DND-41 (cell line): ENCODE measurements at regions not wholly inside any gene's neighbourhood (a gene's known extent, or its start where the extent isn't known, plus 50 kb on each side); places are given as distances from the start of the nearest gene placed in this dataset.
"Not testable (repeated sequence)": the region's sequence is repeated elsewhere in the genome, so short reads cannot be mapped to it uniquely, and the experiment has no call there.

Source experiments
- EZH2 ChIP-seq: IDR thresholded peaks from 3 replicates; pipeline ENCODE4 v1.6.1; 2012; ENCODE audit warnings: borderline replicate concordance, low read depth, mild to moderate bottlenecking, moderate library complexity, low read length, inconsistent platforms; ENCODE audit not compliant: severe bottlenecking
- TF ChIP-seq, protein P1 (sequence below): IDR thresholded peaks from 2 replicates; pipeline ENCODE4 v1.5.1; 2012; ENCODE audit warnings: borderline replicate concordance, low read length, moderate library complexity, mild to moderate bottlenecking; ENCODE audit not compliant: poor library complexity, severe bottlenecking; ENCODE audit errors: extremely low read depth

DNA sequence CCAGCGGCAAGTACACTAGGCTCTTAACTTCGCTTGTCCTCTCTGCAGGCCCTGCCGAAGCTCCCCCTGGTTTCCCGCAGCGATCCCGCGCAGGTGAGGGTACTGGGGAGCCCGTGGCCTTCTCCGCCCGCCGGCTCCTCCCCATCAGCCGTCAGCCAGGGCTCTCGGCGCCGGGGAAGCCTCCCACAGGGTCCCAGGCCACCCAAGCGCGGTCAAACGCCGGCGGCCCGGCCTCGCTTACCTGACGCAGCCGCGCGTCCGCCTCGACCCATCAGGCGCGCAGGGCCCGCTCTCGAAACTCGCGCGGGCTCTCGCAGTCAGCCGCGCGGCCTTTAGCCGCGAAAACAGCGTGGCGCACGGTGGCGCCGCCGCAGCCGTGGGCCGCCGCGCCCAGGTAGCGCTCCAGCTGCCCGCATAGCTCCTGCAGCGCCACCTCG is 57.2 kb upstream of the GOLGA8N start:
- TF ChIP-seq, protein P1, sequence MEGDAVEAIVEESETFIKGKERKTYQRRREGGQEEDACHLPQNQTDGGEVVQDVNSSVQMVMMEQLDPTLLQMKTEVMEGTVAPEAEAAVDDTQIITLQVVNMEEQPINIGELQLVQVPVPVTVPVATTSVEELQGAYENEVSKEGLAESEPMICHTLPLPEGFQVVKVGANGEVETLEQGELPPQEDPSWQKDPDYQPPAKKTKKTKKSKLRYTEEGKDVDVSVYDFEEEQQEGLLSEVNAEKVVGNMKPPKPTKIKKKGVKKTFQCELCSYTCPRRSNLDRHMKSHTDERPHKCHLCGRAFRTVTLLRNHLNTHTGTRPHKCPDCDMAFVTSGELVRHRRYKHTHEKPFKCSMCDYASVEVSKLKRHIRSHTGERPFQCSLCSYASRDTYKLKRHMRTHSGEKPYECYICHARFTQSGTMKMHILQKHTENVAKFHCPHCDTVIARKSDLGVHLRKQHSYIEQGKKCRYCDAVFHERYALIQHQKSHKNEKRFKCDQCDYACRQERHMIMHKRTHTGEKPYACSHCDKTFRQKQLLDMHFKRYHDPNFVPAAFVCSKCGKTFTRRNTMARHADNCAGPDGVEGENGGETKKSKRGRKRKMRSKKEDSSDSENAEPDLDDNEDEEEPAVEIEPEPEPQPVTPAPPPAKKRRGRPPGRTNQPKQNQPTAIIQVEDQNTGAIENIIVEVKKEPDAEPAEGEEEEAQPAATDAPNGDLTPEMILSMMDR, result not testable (repeated sequence)
- TF ChIP-seq EZH2, result not testable (repeated sequence)
